GM21515 (cell line): ENCODE measurements at regions not wholly inside any gene's neighbourhood (a gene's known extent, or its start where the extent isn't known, plus 50 kb on each side); places are given as distances from the start of the nearest gene placed in this dataset.
"Not testable (repeated sequence)": the region's sequence is repeated elsewhere in the genome, so short reads cannot be mapped to it uniquely, and the experiment has no call there.

Experiments used
- ATAC-seq: cut with Tn5 transposase; IDR thresholded peaks from one replicate; pipeline ENCODE4 v1.9.1; 2021; ENCODE audit not compliant: unreplicated experiment

DNA sequence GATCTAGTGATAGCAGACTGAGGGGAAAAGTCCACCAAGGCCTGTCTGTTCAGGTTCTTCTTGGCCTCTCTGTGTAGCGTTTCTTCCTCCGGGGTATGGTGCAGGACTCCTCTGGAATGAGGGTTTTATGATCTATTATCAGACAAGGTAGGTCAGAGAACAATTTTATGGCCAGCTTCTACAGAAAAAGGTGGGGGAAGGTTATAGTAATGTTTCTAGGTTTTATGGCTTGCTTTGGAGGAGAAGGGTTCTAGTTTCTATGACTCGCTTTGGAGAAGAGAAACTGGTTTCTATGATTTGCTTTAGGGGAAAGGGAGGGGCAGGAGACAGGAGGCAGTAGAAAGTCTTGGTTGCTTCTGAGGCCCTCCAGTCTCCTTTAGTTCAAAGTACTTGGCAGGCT is 144.8 kb upstream of the LAMA2 start:
- ATAC-seq = peak; percentile 92

DNA sequence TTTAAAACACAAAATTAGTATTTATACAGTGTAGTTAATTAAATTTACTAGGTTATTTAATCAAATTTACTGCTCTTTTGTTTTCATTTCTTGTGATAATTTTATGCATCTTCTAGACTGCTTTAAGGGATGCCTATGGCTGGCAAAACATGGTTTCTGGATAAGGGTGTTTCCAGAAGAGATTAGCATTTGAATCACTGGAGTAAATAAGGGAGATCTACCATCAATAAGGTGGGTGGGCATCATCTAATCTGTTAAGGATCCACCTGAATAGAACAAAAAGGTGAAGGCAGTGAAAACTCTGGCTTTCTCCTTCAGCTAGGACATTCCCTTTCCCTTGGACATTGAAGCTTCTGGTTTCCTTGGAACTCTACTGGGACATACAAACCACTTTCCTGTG is 146.2 kb upstream of the LAMA2 start:
- no peak for ATAC-seq

DNA sequence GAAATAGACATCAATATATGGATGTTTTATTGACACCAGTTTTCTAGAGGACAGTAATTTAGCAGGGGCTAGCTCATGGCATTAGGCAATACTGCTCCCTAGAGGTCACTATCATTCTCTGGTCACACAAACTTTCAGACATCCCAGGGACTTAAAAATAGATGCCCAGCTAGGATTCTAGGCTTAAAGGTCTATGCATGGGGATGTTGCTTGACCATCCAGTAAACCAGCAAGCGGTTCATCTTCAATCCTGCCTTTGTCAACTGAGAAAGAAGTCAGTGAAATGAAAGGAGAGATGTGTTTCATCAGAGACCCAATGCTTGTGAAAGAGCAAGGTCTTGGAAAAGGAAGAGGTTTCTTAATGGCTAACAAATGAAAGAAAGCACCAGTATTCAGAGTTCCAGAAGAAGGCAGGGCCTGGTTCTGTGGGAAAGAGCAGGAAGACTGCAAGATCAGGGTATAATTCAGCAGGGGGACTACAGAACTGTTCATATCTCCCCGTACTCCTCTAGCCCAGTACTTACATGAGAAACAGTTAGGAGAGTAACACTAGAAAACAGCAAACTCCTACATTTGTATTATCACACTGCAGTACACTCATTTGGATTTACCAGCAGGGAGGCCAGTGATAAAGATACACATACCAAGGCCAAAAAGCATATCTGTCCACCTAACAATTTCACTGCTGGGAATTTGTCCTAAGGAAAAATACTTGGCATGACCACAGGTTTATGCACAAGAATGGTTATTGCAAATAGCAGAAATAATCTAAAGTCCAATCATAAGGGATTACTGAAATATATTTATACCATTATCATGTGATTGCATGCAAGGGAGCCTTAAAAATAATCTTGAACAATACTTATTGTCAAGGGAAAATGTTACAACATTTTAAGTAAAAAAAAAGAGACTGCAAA is 151.4 kb upstream of the LAMA2 start:
- no peak for ATAC-seq

DNA sequence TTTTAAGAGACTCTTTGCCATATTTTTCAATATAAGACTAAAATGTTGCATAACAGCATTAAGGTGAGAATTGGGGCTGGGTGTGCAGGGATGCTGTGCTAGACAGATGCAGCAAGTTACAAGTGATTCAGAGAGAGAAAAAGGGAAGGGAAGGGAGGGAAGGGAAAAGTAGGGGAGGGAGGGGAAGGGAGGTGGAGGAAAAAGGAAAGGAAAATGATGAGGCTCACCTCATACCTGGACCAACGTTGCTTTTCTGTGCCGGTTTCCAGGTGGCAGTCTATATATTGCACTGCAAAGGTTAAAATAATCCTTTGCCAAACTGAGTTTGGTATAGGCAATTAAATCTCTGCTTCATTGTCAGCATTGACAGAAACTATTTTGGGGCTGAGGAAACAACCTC is 155.4 kb upstream of the LAMA2 start:
- no peak for ATAC-seq

DNA sequence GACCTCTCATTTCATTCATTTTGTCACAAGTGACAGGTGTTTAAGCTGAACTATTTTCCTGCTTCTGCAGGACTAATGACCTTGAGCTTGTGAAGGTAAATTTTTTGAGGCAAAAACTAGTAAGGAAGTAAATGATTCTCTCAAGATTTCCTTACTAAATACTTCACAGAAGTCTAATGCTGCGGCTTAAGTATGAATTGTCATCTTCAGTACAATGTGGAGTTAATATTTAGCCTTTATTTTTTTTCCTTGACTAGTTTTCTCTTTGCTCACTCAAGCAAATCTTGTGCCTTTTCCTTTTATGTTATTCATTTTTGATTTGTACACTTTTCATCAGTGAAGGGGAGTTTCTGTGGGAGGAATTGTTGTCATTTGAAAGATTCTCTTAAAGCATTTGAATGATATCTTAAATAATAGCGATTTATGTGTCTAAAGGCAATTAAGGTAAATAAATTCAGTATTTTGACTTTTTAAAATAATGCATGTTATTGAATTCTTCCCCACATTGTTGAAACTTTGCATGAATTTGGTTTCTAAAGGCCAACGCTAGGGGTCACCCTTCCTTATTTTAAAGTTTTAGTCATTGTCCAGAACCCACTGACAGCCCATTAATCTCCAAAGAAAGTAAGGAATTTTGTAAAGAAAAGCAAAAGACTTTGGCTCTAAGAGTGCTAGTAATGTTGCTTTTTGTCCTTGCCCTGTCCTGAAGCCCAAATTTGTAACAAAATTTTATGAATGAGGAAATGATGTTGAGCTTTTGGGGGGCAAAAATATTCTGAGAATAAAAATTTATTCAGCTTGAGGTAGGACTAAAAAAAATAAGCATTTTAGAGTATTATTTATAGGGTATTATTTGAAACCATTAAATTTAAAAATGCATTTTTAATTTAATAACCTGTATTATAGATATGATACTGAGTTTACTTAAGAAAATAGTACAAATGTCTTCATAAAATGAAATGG is 157.4 kb upstream of the LAMA2 start:
- peak; percentile 63 for ATAC-seq

DNA sequence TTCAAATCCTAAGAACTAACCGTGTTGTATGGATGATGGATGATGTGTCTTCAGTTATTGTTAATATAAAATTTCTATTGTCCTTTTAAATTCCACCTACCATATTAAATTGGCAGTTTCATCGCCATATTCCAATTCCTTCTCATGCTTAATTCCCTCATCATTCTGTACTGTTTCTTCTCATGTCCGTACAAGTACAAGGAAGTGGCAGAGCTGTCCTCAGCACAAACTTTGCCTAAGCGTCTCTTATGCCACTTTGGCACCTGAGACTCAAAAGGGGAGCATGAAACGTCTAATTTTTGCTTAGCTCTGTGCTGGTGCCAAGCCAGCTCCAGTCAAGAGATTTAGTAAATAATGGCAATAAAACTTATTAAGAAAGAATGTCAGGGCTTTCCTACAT is 158.2 kb upstream of the LAMA2 start:
- ATAC-seq = no peak

DNA sequence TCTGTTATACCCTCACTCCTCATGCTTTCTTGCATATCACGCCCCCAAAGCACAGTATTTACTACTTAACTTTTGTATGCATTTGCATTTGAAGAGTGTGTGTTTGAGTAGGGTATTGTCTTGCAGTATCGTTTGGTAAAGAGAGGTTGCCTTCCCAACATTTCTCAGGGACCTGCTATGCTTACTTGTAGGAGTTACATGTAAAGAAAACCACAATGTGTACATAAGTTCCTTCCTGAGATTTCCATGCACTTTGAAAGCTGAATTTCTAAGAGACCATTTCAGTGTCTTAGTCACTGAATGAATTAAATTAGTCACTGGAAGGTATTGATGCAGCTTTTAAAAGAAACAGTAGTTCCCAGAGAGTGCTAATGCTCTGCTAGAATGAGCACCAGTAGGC is 159.3 kb upstream of the LAMA2 start:
- no peak for ATAC-seq

DNA sequence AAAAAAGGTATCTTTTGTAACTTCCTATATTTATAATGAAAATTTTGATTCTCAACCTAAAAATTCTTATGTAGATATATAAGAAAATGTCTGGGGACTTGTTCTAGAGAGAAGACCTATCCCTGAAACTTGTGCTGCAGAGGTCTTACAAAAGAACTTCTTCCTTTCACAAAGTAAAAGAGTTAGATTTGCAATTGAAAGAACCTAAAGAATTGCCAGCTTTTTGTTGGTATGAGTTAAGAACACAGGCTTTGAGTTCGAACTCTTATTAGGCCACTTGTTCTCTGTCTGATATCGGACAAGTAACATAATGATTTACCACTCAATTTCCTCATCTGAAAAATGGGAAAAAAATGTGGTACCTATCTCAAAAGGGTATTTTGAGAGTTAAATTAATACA is 162.0 kb upstream of the LAMA2 start:
- no peak for ATAC-seq

DNA sequence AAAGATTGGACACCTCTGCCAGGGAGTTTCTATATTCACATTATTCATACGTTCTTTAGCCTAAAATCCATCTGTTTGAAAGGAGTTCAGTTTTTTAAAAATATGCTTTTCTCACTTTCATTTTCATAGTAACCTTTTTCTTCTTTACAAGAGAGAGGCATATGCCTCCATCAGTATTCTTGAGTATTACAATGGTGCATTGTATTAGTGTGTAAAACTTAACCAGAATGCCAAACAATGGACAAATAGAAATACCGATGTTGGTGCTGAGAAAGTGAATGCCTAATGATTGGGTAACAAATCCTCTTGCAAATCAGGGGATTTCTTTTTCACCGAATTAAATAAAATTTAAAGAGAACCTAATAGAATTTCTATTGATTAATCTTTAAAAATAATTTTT is 163.2 kb upstream of the LAMA2 start:
- no peak for ATAC-seq

DNA sequence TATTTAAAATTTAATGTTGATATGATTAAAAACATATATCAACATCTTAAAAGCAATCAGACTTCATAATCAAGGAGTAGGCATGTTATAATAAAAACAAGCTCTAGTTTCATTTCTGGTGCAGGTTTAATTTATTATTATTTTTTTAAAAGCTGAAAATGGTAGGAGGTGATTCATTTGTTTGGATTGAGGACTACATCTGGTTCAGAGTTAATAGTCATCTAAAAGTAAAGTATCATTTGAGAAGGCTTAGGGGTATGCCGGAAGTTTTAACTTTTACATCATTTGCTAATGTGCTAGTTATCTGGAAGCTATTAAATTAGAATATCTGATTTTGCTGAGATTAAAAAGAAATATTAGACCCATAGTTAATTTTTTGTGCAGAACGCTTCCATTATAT is 169.5 kb upstream of the LAMA2 start:
- ATAC-seq = no peak

DNA sequence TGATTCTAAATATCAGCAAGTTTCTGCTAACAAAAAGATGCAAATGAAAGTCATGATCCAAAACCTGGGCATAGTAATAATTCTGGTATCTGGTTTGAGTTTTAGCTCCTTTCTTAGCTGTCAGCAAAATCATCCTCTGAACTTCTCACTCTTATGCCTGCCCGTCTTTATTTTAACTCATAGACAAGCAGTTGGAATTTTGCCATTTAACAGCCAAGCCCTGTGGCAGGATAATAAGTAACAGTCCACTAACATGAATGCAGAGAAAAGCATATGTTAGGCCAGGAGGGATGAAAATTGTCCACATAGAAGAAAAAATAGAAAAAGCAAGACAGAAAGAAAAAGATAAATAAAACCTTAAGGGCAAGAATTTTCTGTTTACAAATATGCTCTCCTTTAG is 170.0 kb upstream of the LAMA2 start:
- no peak for ATAC-seq

DNA sequence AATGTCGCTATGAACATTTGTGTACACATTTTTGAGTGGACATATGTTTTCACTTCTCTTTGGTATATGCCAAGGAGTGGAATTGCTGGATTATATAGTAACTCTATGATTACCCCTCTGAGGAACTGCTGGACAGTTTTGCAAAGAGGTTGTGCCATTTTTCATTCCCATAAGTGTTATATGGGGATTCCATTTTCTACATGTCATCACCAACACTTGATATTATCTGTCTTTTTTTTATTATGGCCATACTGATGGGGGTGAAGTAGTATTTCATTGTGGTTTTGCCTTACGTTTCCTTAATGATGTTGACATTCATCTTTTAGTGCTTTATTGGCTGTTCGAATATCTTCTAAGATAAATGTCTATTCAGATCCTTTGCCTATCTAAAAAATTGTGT is 171.8 kb upstream of the LAMA2 start:
- no peak for ATAC-seq

DNA sequence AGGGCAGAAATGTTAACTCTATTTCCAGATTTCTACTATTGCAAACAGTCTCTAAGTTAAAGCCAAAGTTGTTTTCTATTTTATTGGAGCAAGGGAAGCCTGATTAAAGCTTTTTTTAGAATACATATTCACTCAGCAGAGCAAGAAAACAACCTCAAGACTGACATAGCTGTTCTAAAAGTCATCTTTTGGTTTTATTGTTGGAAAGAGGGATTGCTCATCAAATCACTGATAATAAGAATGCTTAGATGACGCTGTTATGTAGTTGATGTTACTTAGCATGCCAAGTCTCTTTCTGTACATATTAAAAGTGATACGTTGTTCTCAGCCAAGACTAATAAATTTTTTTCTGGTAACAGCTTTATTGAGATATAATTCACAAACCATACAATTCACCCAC is 172.6 kb upstream of the LAMA2 start:
- no peak for ATAC-seq

DNA sequence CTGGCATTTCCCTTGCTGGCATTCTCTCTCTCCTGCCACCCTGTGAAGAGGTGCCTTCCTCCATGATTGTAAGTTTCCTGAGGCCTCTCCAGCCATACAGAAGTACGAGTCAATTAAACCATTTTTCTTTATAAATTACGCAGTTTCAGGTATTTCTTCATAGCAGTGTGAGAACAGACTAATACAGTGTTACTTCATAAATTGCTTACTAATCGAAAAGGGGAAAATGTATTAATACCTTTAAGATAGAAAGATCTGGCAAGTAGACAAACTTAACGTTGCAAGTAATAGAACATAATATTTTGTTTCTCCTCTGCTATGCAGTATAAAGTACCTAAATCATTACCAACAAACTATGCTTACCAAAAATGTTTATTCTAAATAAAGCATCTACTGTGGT is 178.3 kb upstream of the LAMA2 start:
- no peak for ATAC-seq

DNA sequence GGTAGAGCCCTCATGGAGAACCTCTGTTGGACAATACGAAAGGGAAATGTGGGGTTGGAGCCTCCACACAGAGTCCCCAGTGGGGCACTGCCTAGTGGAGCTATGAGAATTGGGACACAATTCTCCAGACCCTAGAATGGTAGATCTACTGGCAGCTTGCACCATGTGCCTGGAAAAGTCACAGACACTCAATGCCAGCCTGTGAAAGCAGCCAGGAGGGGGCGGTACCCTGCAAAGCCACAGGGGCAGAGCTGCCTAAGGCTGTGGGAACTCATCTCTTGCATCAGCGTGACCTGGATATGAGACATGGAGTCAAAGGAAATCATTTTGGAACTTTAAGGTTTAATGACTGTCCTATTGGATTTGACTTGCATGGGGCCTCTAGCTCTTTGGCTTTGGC is 179.1 kb upstream of the LAMA2 start:
- ATAC-seq = not testable (repeated sequence)

DNA sequence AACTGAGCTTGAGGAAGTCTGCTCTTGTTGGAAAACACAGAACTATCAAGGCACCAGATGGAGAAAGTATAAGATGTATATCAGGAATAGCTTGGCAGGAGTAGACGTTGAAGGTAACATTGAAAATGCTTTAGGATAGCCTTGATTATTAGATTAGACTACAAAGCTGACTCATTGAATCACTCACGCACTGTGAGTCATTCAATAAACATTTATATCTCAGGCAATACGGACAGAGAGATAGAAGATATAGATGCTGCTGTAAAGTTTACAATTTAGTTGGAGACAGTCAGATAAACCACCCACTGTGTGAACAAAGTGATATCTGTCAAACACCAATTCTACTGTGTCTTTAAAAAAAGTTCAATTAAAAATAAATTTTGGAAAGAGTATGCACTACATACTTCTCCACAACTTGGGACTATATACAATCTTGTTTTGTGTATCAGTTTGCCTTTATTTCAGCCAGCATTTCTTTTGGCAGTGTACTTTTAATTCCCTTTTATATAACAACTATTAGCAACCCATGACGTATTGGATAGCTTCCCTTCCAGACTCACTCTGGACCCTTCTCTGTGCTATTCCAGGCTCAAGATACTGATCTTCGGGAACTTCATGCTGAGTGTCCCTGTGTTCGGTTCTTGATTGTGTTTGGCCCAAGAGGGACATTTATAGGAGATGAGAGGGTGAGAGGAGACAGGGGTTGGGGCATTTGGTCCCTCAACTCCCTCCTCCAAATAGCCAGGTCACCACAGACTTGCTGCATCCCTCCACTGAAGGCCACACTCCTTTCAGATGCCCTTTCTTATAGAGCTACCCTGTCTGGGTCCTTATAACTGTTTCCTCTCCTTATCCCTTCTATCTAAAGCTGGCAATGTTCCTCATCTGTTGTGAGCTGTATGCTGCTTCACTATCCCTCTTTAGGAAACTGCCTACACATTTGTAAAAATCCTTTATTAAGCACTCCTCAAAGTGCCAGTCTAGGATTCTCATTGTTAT is 176.6 kb upstream of the PTPRK start:
- ATAC-seq = no peak

DNA sequence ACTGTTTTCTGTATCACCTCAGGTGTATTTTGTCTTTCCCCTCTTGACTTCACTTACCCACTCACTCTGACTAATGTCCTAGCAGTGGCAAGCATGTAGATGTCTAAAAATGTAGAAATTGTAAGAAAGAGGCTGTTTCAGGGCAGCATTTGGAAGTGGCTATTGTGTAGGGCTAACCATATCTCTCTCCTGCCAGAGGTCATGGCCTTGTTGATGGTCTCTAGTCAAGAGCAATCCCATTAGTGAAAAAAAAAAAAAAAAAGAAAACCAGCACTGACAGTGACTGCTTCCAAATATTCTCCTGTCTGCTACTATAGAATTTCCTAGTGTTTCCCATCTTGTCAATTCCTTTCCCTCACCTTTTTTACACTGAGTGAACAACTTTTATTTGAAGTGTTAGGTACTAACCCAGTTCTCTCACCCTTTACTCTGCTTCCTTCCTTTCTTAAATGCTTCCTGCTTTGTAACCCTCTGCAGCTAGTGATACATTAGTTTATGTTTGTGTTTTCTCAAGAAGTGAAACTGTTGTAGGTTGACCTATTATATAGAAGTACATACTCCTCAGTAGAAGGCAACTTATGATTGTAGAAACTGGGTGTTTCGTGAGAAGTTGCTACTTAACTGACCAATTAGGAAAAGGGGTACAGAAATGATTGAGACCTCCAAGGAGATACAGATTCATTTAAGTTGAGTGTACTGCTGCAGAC is 174.1 kb upstream of the PTPRK start:
- ATAC-seq = peak; percentile 75

DNA sequence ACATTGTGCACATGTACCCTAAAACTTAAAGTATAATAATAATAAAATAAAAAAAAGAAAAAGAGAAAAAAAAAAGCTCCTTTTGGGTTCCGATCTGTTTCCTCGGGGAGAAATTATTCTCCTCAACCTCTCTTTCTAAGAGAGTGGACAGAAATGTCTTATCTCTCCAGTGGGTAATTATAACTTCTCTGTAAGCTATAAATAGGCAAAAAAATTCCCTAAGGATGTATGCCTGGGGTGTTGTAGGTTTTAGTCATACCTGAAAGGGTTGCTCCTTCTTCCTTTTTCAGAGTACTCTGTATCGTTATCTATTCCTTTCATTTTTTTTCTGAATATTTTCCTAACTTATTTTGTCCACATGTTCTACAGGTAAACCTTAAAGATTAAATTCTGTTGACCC is 169.7 kb upstream of the PTPRK start:
- no peak for ATAC-seq

DNA sequence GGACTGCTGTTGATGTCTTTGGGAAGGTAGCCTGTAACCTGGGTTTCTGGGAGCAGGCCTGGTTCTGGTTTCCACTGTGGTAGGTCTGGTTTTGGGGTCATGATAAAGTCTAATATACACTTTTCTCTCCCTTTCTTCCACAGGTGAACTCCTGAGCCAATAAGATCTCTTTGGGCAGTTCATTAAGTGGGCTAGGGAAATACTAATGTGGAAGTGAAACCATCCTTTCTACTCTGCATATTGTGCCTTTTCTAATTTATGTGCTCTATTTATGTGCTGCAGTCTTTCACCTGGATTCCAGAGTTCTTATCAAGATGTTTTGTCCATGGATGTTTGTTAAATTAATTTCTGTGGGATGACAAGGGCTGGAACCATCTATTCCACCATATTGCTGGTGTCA is 165.7 kb upstream of the PTPRK start:
- no peak for ATAC-seq

DNA sequence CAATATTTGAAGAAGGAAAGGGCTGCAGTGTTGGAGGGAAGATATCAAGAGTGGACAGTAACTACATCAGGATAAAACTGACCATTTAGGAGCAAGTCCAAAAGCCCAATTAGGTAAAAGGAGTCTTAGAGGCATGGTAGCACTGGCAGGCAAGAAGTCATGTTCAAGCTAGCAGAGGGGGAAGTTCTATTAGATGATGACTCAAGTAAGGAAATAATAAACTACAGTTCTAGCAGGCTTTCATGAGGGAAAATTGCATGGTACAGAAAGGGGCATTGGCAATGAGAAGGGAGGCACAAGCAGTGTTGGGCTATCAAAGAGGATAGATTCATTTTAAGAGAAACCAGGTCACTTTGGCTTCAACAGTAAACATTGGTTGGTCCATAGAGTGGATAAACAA is 156.1 kb upstream of the PTPRK start:
- no peak for ATAC-seq
